Erythroblast (primary cell): ENCODE measurements at regions not wholly inside any gene's neighbourhood (a gene's known extent, or its start where the extent isn't known, plus 50 kb on each side); places are given as distances from the start of the nearest gene placed in this dataset.

Source experiments
- GATA1 ChIP-seq: IDR thresholded peaks from 2 replicates; pipeline ENCODE4 v1.6.1; 2011; ENCODE audit warnings: low read depth, mild to moderate bottlenecking, control low read depth, low read length, moderate library complexity
- POLR2A ChIP-seq: IDR thresholded peaks from 2 replicates; pipeline ENCODE4 v1.6.1; 2011; ENCODE audit warnings: mild to moderate bottlenecking, low read length

DNA sequence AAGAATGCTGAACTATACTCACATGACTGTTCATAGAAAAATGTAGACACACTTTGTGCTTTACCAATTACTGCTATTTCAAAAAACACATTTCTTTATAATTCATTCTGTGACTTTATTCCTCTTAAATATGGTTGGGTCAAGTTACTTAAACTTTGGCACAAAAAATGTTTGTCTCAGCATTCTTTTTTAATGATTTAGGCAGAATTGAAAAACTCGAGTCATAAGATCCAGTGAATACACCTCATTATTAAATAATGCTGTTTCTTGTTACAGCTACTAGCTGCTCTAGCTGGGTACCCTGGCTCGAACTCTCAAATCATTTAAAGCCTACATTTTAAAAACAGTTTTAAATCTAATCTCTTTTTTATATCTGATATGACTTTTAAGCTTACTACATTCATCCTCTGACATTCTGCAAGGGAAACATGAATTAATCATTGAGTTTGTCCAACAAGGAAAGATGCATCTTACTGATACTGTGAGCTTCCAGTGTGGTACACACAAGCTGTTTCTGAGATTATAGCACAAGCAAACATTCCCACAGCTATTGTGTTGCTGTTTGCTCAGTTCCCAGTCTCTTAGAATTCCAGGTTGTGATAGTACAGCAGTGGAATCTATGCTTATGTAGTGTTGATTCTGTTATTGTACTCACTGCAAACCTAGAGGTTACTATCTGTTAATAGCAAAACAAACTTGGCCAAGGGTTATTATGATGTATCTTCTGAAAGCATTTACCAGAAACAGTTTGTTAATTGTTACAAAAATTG is 746.5 kb downstream of the USP25 start:
- no peak for TF ChIP-seq POLR2A
- TF ChIP-seq GATA1: no peak
